HG03025 (cell line): ENCODE measurements at regions not wholly inside any gene's neighbourhood (a gene's known extent, or its start where the extent isn't known, plus 50 kb on each side); places are given as distances from the start of the nearest gene placed in this dataset.

Experiments
- ATAC-seq: cut with Tn5 transposase; IDR thresholded peaks from one replicate; pipeline ENCODE4 v1.9.1; 2021; ENCODE audit warnings: mild to moderate bottlenecking, moderate library complexity; ENCODE audit not compliant: unreplicated experiment, low FRiP score

DNA sequence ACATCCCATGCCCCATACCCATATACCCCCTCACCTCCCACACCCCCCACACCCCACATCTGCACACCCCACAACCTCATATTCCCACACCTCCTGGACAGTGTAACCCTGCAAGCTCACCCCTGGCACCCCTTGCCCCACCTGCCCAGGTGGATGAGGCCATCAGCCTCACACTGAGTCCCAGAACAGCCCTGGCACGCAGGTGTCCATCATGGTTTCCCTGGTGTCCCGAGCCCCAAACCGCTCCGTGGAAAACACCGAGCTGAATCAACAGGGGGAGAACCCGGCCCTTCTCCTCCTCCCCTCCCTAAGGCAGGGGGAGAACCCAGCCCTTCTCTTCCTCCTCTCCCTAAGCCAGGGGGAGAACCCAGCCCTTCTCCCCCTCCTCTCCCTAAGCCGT is 415.6 kb upstream of the SALL3 start:
- no peak for ATAC-seq

- ATAC-seq = no peak
Measured at GRCh38 chr18:78564518-78564917, 415.1 kb upstream of the SALL3 start.

DNA sequence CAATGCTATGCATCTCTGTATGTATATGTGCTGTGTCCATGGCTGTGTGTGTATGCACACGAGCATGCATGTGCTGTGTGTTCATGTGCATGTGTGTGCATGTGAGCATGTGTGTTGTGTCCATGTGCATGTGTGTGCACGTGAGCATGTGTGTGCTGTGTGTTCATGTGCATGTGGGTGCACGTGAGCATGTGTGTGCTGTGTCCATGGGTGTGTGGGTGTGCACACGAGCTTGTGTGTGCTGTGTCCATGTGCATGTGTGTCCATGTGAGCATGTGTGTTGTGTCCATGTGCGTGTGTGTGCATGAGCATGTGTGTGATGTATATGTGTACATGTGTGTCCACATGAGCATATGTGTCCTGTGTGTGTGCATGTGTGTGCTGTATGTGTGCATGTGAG is 414.4 kb upstream of the SALL3 start:
- no peak for ATAC-seq

DNA sequence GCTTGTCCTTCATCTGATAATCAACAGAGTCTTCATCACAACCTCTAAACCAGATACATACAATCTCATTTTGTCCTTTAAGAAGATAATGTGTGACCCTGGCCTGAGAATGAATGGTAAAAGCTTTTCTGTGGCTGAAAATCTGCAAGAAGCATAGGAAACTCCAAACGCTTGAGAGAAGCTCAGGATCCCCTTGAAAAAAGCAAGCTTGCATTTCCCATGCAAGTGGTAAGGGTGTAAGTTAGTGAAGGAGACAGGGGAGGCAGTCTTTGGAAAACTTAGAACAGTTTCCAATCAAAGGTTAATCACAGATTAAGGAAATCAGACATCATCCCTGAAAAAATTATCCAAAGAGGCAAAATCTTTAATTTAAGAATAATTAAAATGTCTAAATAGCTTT is 413.6 kb upstream of the SALL3 start:
- no peak for ATAC-seq

- ATAC-seq = no peak
Measured at GRCh38 chr18:78566720-78567119, 412.9 kb upstream of the SALL3 start.

DNA sequence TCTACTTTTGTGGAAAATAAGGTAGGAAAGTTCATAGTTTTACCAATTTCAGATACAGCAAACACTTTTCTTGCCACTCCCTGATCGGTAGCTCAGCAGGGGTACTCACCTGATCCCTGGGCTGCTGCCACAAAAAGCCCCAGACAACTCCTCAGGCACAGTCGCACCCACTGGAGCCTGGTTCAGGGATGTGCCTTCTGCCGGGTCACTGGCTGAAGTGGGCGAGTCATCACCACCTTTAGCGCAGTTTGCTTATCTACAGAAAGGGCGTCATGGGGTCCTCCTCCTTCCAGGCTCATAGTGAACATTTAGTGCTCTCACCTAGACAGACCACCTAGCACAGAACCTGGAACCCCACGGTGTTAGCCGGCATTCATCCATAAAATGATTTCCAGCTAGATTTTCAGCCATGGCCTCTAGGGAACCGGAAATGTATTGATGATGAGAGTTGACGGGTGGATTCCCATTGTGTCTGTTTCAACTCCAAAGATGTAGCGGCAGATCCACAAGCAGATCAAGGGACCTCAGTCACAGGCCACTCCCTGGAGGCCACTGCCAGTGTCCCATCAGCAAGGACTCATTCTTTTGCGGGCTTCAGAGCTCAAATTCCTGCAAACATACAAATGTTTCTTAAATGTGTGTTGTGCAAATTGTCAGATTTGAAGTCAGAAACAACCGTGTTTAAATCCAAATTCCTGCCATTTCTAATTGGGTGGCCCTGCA is 408.4 kb upstream of the SALL3 start:
- no peak for ATAC-seq

DNA sequence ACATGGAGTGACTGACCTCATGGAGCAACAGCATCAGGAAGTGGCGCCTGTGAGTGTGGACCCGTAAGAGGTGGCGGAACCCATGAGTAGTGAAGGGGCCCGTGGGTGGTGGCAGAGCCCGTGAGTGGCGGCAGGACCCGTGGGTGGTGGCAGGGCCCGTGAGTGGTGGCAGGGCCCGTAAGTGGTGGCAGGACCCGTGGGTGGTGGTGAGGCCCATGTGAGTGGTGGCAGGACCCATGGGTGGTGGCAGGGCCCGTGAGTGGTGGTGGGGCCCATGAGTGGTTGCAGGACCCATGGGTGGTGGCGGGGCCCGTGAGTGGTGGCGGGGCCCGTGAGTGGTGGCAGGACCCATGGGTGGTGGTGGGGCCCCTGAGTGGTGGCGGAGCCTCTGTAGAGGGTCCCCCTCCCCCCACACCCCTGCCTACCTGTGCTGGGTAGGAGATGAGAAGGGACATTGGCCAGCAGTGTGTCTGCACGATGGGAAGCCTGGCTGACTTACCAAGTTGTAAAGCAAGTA is 407.7 kb upstream of the SALL3 start:
- ATAC-seq = no peak

DNA sequence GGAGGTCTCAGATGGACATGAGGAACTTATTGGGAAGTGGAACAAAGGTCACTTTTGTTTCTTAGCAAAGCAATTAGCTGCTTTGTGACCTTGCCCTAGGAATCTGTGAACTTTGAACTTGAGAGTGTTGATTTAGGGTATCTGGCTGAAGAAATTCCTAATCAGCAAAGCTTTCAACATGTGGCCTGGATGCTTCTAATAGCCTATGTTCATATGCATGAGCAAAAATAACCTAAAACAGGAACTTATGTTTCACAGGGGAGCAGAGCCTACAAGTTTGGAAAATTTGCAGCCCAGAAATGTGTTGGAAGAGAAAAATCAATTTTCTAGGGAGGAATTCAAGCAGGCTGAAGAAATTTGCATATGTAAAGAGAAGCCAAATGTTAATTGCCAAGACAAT is 405.8 kb upstream of the SALL3 start:
- ATAC-seq = no peak

GRCh38 chr18:78576967-78577366 is 402.7 kb upstream of the SALL3 start:
- no peak for ATAC-seq

DNA sequence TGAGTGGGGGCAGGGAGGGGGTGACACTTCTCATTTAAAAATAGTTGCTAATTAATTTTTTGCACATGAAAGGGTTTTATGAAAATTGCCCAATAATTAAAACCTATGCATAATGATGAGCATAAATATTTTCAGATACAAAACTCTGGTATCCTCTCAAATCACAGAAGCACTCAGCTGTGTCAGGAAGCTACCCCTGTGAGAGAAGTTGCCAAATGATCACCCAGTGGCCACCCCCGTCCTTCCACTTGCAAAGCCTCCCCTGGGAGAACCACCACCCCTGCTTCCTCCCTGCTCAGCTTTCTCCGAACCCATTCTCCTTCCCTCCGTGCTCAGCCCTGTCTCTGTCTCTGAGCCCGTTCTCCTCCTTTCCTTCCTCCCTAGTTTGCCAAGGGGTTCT is 400.2 kb upstream of the SALL3 start:
- ATAC-seq = no peak

- ATAC-seq = no peak
Measured at GRCh38 chr18:78579854-78580577, 399.6 kb upstream of the SALL3 start.

DNA sequence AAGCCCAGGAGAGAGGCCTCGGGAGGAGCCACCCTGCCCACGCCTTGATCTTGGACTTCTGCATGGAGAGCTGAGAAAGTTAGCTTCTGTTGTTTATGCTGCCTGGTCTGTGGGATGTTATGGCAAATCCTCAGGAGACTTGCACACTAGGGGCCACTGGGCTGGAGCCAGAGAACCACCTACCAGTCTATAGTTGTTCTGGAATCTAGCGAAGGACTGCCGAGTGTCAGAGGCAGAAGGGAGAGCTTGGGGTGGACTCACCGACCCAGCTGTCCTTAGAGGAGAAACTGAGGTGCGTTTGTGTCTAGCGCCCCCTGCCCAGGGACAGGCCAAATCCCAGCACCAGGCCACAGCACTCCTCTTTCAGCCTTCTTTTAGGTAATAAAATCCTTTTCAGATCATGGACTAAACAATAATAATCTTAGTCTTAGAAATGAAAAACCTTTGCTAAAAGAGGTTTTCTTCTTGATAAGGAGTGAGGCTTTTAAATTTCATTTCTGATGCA is 398.7 kb upstream of the SALL3 start:
- no peak for ATAC-seq

DNA sequence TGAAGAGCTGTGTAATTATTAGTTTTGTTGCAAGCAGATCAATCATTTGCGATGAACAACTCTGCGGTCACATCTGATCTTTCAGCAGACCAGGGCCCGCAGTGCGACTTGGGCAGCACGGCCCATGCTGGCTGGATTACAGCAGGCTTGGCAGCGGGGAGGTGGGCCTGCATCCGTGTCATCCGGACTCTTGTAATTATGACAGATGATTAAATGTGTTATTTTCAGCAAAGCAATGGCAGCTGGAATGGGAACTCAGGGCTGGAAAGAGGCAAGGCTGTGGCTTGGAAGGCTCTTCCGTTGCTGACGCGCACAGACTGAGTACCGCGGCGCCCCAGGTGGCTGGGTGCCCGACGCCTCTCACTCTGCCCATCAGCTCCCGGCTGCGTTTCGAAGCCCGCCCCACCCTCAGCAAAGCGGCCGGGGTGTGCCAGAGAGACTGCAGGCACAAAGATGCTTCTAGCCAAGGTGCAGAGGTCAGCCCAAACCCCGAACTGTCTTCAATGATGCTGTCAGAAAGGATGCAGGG is 397.4 kb upstream of the SALL3 start:
- ATAC-seq = no peak

DNA sequence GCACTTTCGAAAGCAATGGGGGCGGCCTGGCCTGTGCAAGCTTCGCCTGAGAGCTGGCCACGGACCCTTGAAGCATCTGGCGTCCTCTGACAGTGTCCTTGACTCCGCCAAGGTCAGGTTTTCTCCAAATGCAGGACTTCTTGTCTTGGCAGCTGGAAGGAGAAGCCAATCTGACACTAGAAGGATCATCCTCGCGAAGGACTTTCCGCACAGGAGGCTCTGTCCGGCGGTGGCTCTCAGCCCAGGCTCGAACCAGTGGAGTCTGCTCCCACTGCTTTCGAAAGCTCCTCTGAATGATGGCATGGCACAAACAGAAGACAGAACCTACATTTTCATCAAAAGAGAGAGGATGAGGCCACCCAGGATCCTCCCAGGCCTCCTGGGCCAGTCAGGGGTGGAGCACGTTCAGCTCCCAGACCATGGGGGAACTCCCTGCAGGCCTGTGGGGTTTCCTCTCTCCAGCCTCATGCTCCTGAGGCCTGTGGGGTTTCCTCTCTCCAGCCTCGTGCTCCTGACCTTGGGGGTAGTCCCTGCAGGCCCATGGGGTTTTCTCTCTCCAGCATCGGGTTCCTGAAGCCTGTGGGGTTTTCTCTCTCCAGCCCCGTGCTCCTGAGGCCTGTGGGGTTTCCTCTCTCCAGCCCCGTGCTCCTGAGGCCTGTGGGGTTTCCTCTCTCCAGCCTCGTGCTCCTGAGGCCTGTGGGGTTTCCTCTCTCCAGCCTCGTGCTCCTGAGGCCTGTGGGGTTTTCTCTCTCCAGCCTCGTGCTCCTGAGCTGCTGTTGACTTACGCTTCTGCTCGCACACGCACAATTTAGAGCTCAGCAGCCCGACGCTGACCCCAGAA is 396.5 kb upstream of the SALL3 start:
- no peak for ATAC-seq

DNA sequence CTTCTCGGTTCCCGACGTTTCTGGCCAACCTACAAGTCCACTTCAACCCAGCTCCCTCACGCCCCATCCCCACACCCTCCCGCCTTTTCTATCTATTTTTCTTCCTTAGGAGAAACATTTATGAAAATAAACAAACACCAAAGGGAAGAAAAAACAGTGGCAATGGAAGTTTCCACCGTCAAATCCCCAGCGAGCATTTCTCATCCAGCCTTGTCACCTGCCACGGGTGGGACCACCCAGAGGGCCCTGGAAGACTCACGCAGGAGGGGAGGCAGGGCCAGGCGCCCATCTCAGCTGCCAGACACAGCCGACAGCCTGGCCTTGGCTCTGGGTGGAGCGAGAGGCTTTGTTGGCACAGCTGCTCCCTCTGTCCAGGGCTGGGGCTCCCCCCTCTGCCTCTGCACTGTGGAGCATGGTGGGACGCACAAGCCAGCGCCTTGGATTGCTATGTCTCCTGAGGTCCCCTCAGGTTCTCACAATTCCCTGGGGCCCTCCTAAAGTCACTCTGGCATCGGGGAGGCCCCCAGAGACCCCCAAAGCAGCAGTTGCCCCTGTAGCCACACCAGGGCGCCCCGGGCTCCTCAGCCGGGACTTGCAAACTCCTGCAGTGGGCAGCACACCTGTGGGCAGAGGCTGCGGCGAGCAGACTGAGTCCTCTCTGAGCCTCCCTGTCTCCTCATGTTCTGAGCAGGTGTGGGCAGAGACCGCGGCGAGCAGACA is 395.7 kb upstream of the SALL3 start:
- ATAC-seq = no peak

DNA sequence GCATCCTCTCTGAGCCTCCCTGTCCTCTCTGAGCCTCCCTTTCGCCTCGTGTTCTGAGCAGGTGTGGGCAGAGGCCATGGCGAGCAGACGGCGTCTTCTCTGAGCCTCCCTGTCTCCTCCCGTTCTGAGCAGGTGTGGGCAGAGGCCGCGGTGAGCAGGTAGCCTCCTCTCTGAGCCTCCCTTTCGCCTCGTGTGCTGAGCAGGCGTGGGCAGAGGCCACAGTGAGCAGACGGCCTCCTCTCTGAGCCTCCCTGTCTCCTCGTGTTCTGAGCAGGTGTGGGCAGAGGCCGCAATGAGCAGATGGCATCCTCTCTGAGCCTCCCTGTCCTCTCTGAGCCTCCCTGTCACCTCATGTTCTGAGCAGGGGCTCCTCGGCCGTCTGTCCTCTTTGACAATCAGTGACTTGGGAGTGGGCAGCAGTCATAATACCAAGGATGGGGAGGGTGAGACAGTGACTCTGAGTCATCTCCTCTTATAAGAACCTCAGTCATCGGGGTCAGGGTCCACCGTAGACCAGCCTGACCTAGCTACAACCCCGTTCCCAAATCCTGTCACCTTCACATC is 395.1 kb upstream of the SALL3 start:
- no peak for ATAC-seq

- ATAC-seq = no peak
Measured at GRCh38 chr18:78586586-78586985, 393.0 kb upstream of the SALL3 start.

DNA sequence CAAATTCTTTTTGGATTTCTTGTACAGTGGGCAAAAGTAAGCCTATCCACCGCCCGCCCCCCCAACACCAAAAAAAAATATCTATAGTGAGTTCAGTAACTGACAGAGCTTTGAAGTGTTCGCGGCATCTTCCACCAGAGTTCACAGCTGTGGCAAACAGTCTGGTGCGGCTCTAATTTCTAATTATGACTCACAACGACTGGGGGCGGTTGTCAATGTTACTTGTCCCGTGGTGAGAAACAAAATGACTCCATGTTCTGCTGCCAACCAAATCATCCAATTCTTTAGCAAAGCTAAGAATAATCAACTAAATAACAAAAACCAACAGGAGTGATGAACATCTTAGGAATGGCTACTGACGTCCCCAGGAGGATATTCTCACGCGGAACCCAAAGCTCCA is 392.5 kb upstream of the SALL3 start:
- no peak for ATAC-seq

DNA sequence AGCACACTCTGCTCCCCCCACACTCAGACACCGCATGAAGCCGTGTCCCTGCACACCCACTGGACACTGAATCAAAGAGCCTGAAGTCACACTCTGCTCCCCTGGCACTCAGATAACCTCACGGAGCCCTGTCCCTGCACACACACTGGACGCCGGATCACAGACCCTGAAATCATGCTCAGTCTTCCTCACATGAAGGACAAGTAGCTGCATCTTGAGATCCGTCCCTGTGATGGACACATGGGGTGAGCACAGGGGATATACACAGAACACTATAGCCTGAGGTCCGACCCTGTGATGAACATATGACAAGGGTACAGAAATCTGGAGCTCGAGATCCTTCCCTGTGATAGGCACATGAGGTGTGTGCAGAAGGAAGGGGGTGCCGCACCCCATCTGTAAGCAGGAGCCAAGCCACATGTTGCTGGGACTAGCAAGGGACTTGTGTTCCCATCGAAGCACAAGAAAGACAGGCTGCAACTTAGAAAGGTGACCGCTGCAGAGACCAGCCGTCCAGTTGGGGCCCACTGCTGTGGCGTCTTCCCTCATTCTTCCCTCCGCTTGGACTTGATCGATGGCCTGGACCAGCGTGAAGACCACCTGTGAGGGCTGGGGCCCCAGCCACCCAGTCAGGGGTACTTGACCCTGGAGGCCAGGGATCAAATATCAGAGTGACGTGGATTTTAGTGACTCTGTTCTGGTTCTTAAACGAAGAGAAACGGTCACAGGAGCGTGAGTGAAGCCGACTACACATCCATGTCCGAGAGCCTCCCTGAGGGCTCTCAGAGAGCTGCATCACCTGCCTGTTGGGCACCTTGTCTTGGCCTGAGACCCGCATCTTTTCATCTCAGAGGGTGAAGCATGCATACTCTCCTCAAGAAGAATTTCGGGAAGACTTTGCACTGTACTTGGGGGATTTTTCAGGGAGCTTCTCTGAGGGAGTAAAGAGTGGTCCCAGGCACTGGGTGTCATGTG is 391.7 kb upstream of the SALL3 start:
- no peak for ATAC-seq
